GM11168 (cell line): ENCODE measurements at regions not wholly inside any gene's neighbourhood (a gene's known extent, or its start where the extent isn't known, plus 50 kb on each side); places are given as distances from the start of the nearest gene placed in this dataset.
"Not testable (repeated sequence)": the region's sequence is repeated elsewhere in the genome, so short reads cannot be mapped to it uniquely, and the experiment has no call there.

Experiments used
- in situ Hi-C: fragments of 300-500 bp; cut with MboI; formaldehyde crosslinking; loops from one replicate; pipeline ENCODE4 v1.12.0; 2022; ENCODE audit warnings: low sequenced_read_pairs; ENCODE audit not compliant: unreplicated experiment

GRCh38 chr3:140857993-140858392 lies 83.6 kb upstream of the SLC25A36 start:
- in situ Hi-C loops: no loop called here

- in situ Hi-C loops: no loop called here
Measured at GRCh38 chr3:140859592-140860336, 81.9 kb upstream of the SLC25A36 start.

GRCh38 chr3:140863580-140864009 lies 78.0 kb upstream of the SLC25A36 start:
- in situ Hi-C loops: no loop called here

GRCh38 chr3:140870351-140870750 lies 71.3 kb upstream of the SLC25A36 start:
- in situ Hi-C loops: no loop called here

GRCh38 chr3:140871022-140871421 lies 70.6 kb upstream of the SLC25A36 start:
- in situ Hi-C loops: no loop called here

GRCh38 chr3:140872165-140872564 lies 69.5 kb upstream of the SLC25A36 start:
- in situ Hi-C loops: not testable (repeated sequence)

- in situ Hi-C loops: no loop called here
Measured at GRCh38 chr3:140883428-140884040, 58.1 kb upstream of the SLC25A36 start.

- in situ Hi-C loops: not testable (repeated sequence)
Measured at GRCh38 chr3:140885697-140886096, 55.9 kb upstream of the SLC25A36 start.
